Stimulated activated CD4-positive, alpha-beta T cell treated with anti-CD3 and anti-CD28 coated beads, TNF-alpha, amount 100 ng/mL, for 48 hours (primary cell): ENCODE measurements at regions not wholly inside any gene's neighbourhood (a gene's known extent, or its start where the extent isn't known, plus 50 kb on each side); places are given as distances from the start of the nearest gene placed in this dataset.
"Not testable (repeated sequence)": the region's sequence is repeated elsewhere in the genome, so short reads cannot be mapped to it uniquely, and the experiment has no call there.

Experiments used
- DNase-seq, 3 donors: peaks; one replicate each; pipeline ENCODE4 v3.0.0-alpha.2; 2020; ENCODE audit warnings: low read depth in 3 of 3

DNA sequence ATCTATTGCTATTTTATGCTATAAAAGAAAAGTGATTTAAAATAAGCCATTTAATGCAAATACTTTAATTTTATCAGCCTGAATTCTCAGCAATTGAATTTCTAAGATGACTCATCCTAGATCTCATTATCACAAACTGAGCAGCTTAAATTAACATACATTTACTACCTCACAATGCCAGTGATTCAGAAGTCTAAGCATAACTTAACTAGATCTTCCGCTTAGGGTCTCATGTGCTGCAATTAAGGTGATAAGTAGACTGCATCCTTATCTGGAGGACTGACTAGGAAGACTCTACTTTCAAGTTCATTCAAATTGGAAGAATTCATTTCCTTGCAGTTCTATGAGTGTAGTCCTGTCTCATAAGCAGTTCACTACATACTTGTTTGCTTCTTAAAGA lies 286.6 kb downstream of the COL11A1 start:
- DNase-seq = no peak

DNA sequence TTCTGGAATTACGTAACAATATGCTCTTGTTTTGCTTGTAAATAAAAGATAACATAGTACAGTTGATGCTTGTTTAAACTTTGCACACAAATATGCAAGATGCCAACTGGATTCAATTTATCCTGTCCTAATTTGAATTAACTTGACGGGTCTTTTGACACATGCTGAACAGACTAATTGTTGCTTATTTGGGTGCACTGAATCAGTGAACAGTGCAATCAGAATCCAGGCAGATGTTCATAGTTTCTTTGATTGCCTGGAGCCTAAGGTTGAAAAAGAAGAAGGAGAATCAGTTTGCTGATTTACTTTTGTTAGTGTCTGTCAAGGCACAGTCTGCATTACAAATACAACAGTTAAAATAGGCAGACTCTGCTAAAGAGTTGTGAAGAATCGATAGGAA lies 307.9 kb downstream of the COL11A1 start:
- no peak for DNase-seq

DNA sequence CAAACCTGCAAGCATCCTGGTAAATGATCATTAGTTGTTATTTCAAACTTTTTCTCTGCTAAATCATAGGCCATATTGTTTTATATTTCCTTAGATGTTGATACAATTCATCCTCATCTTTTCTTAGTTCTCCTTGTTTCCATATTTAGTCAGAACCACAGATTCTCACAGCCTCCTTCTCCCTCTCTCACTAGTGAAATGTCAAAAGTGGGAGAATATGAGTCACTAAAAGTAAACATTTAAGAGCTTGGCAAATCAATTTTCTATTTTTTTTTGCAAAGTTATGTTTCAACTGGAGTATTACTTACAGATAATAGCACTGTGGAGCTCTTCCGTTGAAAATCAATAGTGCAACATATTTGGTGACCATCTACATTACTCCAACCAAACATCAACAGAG lies 308.8 kb downstream of the COL11A1 start:
- DNase-seq = no peak

GRCh38 chr1:102798718-102799117 lies 309.6 kb downstream of the COL11A1 start:
- DNase-seq = no peak

DNA sequence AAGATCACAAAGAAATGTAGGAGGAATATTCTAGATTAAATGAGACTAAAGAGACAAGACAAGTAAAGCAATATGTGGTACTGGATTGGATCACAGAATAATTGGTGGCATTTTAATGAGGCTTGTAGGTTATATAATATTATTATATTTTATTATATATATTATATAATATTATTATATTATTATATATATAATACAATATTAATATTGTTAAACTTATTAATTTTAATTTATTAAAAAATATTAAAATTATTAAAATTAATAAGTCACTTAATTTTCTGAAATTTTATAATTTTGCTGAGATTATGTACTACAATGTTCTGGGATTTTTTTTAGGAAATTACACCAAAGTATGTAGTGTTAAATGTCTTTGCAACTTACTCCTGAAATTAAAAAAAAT lies 311.9 kb downstream of the COL11A1 start:
- no peak for DNase-seq

- DNase-seq = no peak
These were observed 317.3 kb downstream of the COL11A1 start for GRCh38 chr1:102790997-102791396.

- not testable (repeated sequence) for DNase-seq
These were observed 318.4 kb downstream of the COL11A1 start for GRCh38 chr1:102789951-102790350.

- no peak for DNase-seq
These were observed 324.8 kb downstream of the COL11A1 start for GRCh38 chr1:102783487-102783886.

DNA sequence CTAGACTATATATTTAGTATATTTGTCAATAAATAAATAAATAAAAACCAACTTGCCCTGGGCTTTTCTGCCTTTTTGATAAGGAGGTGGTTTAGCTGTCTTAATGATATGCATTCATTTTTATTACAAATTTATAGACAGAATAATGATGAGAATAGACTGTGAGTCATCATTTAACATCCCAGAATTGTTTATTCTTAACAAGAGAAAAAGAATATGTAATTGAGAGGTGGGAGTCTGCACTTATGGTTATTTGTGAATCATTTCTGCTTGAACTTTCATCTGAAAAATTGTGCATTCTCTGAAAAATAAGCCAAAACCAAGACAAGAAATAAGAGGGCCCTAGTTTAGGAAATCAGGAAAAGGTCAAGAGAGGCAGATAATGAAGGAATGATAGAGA lies 326.2 kb downstream of the COL11A1 start:
- DNase-seq = no peak

DNA sequence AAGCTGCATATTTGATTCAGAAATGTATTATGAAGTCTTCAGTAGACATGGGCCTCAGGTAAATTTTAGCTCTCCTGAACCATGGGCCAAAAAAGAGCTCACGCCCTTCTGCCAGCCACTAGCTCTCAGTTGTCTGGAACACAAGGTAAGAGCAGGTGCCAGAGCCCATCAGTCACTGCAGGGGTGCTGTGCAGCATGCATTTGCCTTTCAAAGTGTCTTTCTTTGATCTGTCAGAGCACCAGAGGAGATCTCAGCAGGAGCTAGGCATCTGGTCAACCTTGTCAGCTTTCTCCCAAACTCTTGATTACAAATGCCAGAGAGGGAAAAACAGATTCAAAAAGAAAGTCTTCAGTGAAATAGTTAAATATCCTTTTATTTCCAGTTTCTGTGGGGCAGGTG lies 332.3 kb downstream of the COL11A1 start:
- no peak for DNase-seq

GRCh38 chr1:102772831-102773230 lies 335.5 kb downstream of the COL11A1 start:
- no peak for DNase-seq

DNA sequence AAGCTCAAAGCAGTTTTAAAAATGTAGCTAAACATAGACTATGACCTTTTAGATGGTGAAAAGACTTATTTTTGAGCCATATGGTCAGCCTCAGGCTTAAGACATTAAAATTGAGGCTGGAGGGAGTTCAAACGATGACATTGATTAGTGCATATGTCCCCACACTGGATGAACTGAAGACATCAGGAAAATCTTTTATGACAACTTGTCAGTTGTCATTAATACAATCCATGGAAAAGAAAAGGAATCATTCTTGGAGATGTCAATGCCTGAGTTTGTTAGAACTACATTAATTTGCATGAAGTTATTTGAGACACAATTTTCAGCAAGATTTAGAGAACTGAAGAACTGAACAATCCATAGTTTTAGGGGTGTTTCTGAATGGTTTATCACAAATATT lies 349.9 kb downstream of the COL11A1 start:
- DNase-seq = no peak

- no peak for DNase-seq
These were observed 351.0 kb downstream of the COL11A1 start for GRCh38 chr1:102757363-102757762.

- DNase-seq = no peak
These were observed 357.2 kb downstream of the COL11A1 start for GRCh38 chr1:102751111-102751510.

DNA sequence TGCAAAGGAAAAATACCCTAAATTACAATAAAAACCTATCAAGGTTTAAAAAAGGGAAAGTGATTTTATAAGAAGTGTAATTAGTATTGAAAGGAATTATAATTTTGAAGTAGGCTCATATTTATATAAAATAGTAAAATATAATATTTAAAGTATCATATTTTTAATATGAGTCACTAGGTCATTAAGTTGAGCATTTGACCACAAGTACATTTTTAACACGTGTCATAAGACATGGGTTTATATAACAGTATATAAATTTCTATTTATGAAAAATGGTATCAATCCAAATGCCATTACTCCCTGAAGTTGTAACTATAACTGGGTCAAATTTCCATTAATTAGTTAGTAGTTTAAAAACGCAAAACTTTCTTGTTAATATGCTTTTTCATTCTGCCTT lies 365.9 kb downstream of the COL11A1 start:
- no peak for DNase-seq

- DNase-seq = no peak
These were observed 374.7 kb downstream of the COL11A1 start for GRCh38 chr1:102733491-102734236.

DNA sequence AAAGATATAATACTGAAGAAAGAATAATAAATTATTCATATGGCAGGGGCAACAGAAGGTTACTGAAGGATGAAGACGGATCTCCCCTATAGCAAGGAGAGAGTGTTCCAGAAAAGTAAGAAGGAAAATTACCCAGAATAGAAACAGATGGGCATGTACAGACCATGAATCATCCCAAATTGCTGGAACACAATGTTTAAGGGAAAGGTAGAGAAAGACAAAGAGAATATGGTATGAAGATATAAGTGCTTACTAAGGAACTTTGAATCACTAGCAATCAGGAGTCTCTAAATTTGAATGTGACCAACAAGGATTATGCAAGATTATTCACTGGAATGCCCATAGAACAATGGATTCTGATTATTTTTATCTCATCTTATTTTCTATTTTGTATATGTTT lies 375.4 kb downstream of the COL11A1 start:
- no peak for DNase-seq

- DNase-seq = no peak
These were observed 381.9 kb downstream of the COL11A1 start for GRCh38 chr1:102726417-102726816.

DNA sequence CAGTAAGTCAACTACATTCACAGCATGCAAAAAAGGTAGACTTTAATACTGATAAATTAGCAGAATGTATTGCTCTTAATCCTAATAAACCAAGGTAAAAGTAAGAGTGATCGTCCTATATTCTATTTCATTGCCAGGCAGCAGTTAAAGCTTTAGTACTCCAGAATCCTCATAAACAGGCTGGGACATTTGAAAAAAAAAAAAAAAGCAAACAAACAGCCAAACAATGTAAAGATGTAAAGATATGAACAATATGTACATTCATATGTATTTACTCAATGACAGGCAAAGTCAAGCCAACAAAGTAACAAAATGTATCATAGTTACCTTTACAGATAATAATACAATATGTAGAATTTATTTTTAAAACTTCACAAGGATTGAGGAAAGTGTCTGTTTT lies 383.6 kb downstream of the COL11A1 start:
- no peak for DNase-seq

DNA sequence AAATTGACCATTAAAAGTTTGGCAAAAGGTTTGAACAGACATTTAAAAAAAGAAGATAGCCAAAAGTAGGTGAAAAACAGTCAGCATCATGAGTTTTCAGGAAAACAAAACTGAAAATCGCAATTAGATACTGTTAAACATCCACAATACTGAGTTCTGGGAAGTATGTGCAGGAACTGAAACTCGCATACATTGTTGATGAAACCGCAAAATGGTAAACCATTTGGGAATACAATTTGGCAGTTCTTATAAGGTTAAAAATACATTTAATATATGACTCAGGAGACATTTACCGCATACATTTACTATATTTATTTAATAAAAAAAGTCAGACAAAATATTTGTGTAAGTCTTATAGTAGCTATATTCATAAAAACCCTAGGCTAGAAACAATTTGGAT lies 393.2 kb downstream of the COL11A1 start:
- no peak for DNase-seq

DNA sequence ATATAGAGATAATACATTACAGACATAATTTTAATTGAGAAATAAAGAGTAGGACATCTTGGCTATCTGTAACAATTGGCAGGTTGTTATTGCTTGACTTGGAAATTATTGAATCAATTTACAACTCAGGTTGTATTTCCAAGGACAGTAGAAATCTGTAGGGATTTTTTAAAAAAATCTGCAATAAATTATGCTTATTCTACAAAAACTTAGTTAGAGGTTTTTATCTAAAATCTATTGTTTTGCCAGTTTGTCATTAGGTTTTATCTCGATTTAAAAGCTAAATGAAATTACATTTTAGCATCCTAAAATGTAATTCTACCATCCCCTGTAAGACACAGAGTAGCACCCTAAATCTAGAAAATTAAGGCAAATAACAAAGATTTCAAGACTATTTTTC lies 408.8 kb downstream of the COL11A1 start:
- DNase-seq = no peak

DNA sequence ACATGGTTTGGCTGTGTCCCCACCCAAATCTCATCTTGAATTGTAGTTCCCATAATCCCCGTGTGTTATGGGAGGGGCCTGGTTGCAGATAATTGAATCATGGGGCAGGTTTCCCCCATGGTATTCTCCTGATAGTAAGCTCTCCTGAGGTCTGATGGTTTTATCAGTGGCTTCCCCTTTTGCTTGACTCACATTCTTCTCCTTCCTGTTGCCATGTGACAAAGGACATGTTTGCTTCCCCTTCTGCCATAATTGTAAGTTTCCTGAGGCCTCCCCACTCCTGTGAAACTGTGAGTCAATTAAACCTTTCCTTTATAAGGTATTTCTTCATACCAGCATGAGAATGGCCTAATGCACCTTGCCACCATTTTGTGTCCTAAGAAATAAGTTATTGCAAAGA lies 415.0 kb downstream of the COL11A1 start:
- no peak for DNase-seq

DNA sequence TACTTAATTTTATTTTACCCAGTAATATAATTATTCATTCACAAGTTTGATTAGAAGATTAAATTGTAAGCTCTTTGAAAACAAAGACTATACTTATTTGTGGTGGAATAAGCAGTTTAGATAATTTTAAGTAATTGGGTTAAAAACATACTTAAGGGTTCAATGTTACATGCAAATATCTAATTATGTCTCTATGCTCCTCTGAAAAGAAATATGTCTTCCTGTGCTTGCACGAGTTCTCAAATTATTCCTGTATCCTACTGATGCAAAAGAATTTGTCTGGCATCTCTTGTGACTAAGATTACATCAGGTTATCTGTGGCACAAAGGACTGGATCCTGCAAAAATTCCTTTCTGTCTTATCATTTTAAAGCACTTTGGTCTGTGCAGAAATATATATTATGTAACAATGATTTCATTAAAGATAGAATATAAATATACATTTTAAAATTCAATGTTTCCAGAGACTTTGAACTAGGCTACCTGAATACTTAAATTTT lies 416.7 kb downstream of the COL11A1 start:
- DNase-seq = no peak

GRCh38 chr1:102687383-102687782 lies 420.9 kb downstream of the COL11A1 start:
- DNase-seq = no peak
